ENCODE measurements at regions not wholly inside any gene's neighbourhood (a gene's known extent, or its start where the extent isn't known, plus 50 kb on each side); places are given as distances from the start of the nearest gene placed in this dataset.

DNA sequence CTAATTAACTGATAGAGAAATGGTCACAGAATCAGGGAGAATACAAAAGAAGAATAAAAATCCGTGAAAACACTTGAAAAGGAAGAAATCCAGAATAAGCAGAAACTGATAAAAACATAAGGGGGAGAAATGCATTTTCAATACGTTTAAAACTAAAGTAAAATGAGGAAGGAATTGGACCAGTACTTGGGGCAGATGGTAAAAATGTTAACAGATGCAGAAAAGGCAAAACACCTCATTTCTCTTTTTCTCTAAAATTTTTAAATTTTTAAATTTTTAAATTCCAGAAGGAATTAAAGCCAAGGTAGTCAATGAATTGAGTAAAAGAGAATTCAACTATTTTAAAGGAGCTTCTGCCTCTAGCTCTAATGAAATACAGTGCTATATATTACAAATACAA is 353.9 kb downstream of the METTL4 start:
- TF ChIP-seq, protein P1, sequence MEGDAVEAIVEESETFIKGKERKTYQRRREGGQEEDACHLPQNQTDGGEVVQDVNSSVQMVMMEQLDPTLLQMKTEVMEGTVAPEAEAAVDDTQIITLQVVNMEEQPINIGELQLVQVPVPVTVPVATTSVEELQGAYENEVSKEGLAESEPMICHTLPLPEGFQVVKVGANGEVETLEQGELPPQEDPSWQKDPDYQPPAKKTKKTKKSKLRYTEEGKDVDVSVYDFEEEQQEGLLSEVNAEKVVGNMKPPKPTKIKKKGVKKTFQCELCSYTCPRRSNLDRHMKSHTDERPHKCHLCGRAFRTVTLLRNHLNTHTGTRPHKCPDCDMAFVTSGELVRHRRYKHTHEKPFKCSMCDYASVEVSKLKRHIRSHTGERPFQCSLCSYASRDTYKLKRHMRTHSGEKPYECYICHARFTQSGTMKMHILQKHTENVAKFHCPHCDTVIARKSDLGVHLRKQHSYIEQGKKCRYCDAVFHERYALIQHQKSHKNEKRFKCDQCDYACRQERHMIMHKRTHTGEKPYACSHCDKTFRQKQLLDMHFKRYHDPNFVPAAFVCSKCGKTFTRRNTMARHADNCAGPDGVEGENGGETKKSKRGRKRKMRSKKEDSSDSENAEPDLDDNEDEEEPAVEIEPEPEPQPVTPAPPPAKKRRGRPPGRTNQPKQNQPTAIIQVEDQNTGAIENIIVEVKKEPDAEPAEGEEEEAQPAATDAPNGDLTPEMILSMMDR (IDR thresholded peaks at IDR 0.05; ENCODE audit: insufficient read depth, low read depth, low read length) = no peak
- no peak for TF ChIP-seq EZH2 (IDR thresholded peaks at IDR 0.05; ENCODE audit: insufficient read depth, low read length)

Data from astrocyte (in vitro differentiated cells and primary cell).